ENCODE measurements at regions not wholly inside any gene's neighbourhood (a gene's known extent, or its start where the extent isn't known, plus 50 kb on each side); places are given as distances from the start of the nearest gene placed in this dataset.

- DNase-seq = no peak
- H3K36me3 Mint-ChIP-seq (ENCODE audit: unreplicated experiment) = peaks cover 1% of the 10 kb centered on the region
- no peak overlapping the region for H3K27ac Mint-ChIP-seq (ENCODE audit: unreplicated experiment)
- H3K9me3 Mint-ChIP-seq (ENCODE audit: unreplicated experiment) = no peaks in the 10 kb centered on the region
- H3K4me3 Mint-ChIP-seq (ENCODE audit: unreplicated experiment) = no peak overlapping the region
- TF ChIP-seq CTCF (IDR thresholded peaks at IDR 0.05; ENCODE audit: partially characterized antibody, unreplicated experiment) = no peak
- no peaks in the 10 kb centered on the region for H3K27me3 Mint-ChIP-seq (ENCODE audit: unreplicated experiment)
- peaks cover 2% of the 10 kb centered on the region for H3K4me1 Mint-ChIP-seq (ENCODE audit: low read depth, unreplicated experiment)
These were observed 201.0 kb upstream of the STK26 start for GRCh38 chrX:131821945-131822622.

GRCh38 chrX:131826572-131826971 lies 196.5 kb upstream of the STK26 start:
- H3K36me3 Mint-ChIP-seq (ENCODE audit: unreplicated experiment) = no peaks in the 10 kb centered on the region
- no peak overlapping the region for H3K27ac Mint-ChIP-seq (ENCODE audit: unreplicated experiment)

GRCh38 chrX:131827935-131828334 lies 195.2 kb upstream of the STK26 start:
- TF ChIP-seq CTCF (IDR thresholded peaks at IDR 0.05; ENCODE audit: partially characterized antibody, unreplicated experiment) = no peak
- peak overlapping the region; percentile 91 for H3K4me3 Mint-ChIP-seq (ENCODE audit: unreplicated experiment)
- peak overlapping the region; percentile 96 for H3K27ac Mint-ChIP-seq (ENCODE audit: unreplicated experiment)
- H3K9me3 Mint-ChIP-seq (ENCODE audit: unreplicated experiment) = peaks cover 2% of the 10 kb centered on the region
- peaks cover 5% of the 10 kb centered on the region for H3K4me1 Mint-ChIP-seq (ENCODE audit: low read depth, unreplicated experiment)
- DNase-seq = peak; percentile 35
- no peaks in the 10 kb centered on the region for H3K27me3 Mint-ChIP-seq (ENCODE audit: unreplicated experiment)
- H3K36me3 Mint-ChIP-seq (ENCODE audit: unreplicated experiment) = no peaks in the 10 kb centered on the region

More at GRCh38 chrX:131826572-131826971, 196.5 kb upstream of the STK26 start:
- DNase-seq = no peak
- peaks cover 2% of the 10 kb centered on the region for H3K9me3 Mint-ChIP-seq (ENCODE audit: unreplicated experiment)
- H3K4me3 Mint-ChIP-seq (ENCODE audit: unreplicated experiment) = no peak overlapping the region
- H3K4me1 Mint-ChIP-seq (ENCODE audit: low read depth, unreplicated experiment) = peaks cover 5% of the 10 kb centered on the region
- TF ChIP-seq CTCF (IDR thresholded peaks at IDR 0.05; ENCODE audit: partially characterized antibody, unreplicated experiment) = no peak
- H3K27me3 Mint-ChIP-seq (ENCODE audit: unreplicated experiment) = no peaks in the 10 kb centered on the region

GRCh38 chrX:131828482-131828881 lies 194.6 kb upstream of the STK26 start:
- no peak for DNase-seq
- H3K9me3 Mint-ChIP-seq (ENCODE audit: unreplicated experiment) = peaks cover 2% of the 10 kb centered on the region
- peak overlapping the region; percentile 96 for H3K27ac Mint-ChIP-seq (ENCODE audit: unreplicated experiment)
- H3K4me1 Mint-ChIP-seq (ENCODE audit: low read depth, unreplicated experiment) = peaks cover 5% of the 10 kb centered on the region
- H3K27me3 Mint-ChIP-seq (ENCODE audit: unreplicated experiment) = no peaks in the 10 kb centered on the region
- H3K36me3 Mint-ChIP-seq (ENCODE audit: unreplicated experiment) = no peaks in the 10 kb centered on the region
- TF ChIP-seq CTCF (IDR thresholded peaks at IDR 0.05; ENCODE audit: partially characterized antibody, unreplicated experiment) = no peak
- H3K4me3 Mint-ChIP-seq (ENCODE audit: unreplicated experiment) = peak overlapping the region; percentile 91

GRCh38 chrX:131830400-131831184 lies 192.5 kb upstream of the STK26 start:
- H3K9me3 Mint-ChIP-seq (ENCODE audit: unreplicated experiment) = peaks cover 2% of the 10 kb centered on the region
- DNase-seq = peak; percentile 70
- TF ChIP-seq CTCF (IDR thresholded peaks at IDR 0.05; ENCODE audit: partially characterized antibody, unreplicated experiment) = peak; percentile 44
- peak overlapping the region; percentile 97 for H3K27ac Mint-ChIP-seq (ENCODE audit: unreplicated experiment)
- no peaks in the 10 kb centered on the region for H3K36me3 Mint-ChIP-seq (ENCODE audit: unreplicated experiment)
- peaks cover 5% of the 10 kb centered on the region for H3K4me1 Mint-ChIP-seq (ENCODE audit: low read depth, unreplicated experiment)
- peak overlapping the region; percentile 93 for H3K4me3 Mint-ChIP-seq (ENCODE audit: unreplicated experiment)
- no peaks in the 10 kb centered on the region for H3K27me3 Mint-ChIP-seq (ENCODE audit: unreplicated experiment)
